ENCODE measurements at regions not wholly inside any gene's neighbourhood (a gene's known extent, or its start where the extent isn't known, plus 50 kb on each side); places are given as distances from the start of the nearest gene placed in this dataset.

DNA sequence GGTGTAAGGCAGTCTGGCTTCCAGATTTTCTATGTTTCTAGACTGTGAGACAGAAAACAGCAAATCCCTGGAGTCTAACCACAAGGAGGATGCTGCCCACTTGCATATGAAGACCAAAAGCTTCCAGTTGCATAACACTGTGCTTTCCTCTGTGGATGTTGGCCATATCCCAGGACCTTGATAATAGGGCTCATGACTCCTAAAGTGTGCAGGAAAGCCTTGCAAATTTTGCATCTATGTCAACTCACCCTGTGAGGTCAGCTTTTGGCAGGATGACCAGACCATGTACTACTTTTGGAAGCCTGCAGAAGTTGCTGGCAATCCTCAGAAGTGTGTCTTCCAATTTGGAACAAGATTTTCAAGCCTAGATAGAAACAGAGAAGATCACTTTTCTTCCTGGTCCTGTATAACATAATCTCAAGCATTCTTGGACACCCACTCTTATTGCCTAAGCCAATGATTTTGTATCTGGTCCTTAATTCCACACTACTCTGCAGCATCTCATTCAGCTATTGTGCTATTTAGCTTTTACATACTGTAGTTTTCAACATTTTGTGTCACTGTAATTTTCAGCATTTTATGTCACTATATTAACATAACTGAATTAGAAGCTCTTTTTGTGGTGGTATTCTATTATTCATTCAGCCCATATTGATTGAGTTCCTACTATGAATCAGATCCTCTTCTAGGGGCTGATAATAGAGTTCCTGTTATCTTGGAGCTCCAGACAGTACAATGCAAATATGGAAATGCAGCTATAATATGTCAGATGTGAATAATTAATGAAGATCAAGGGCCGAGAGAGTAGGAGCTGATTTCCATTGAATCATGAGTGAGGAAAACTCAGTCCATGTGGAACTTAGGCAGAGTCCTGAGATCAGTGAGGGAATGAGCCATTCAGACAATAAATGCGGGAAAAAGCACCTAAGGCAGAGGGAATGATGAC is 85.3 kb upstream of the RAB27B start:
- no peaks in the 10 kb centered on the region for H3K4me1 ChIP-seq
- H3K9me3 ChIP-seq: no peaks in the 10 kb centered on the region
- no peaks in the 10 kb centered on the region for H3K27me3 ChIP-seq
- H3K27ac ChIP-seq: no peak overlapping the region
- 74 to 76% methylated on average over 2 of the region's 2 CpGs for WGBS, 2 donors
- intact Hi-C loops (cut with DNase I; ENCODE audit: low total_unique reads): no loop called here
- no peaks in the 10 kb centered on the region for H3K36me3 ChIP-seq (ENCODE audit: low read depth, missing control alignments)
- TF ChIP-seq POLR2A (IDR thresholded peaks at IDR 0.05): no peak
- TF ChIP-seq, protein P1, sequence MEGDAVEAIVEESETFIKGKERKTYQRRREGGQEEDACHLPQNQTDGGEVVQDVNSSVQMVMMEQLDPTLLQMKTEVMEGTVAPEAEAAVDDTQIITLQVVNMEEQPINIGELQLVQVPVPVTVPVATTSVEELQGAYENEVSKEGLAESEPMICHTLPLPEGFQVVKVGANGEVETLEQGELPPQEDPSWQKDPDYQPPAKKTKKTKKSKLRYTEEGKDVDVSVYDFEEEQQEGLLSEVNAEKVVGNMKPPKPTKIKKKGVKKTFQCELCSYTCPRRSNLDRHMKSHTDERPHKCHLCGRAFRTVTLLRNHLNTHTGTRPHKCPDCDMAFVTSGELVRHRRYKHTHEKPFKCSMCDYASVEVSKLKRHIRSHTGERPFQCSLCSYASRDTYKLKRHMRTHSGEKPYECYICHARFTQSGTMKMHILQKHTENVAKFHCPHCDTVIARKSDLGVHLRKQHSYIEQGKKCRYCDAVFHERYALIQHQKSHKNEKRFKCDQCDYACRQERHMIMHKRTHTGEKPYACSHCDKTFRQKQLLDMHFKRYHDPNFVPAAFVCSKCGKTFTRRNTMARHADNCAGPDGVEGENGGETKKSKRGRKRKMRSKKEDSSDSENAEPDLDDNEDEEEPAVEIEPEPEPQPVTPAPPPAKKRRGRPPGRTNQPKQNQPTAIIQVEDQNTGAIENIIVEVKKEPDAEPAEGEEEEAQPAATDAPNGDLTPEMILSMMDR (IDR thresholded peaks at IDR 0.05): no peak
- peak; percentile 62 for DNase-seq
- H3K4me3 ChIP-seq: no peak overlapping the region

DNA sequence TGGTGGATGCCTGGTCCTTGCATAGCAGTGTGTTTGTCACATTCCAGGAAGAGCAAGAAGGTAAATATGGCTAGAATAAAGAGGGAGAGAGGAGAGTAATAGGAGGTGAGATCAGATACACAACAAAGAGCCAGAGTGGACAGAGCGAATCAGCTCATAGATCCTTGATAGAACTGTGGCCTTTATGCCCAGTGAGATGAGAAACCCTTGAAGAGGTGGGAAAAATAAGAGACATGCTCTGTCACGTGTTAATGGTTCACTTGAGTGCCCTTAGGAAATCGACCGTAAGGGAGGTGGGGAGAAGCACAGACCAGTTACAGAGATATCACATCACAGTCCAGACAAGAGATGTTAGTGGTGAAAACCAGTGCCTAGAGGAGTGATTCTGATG is 84.7 kb upstream of the RAB27B start:
- Histone ChIP-seq H3K9me3 (no peaks in the 10 kb centered on the region), H3K27ac (no peak overlapping the region), H3K36me3 (ENCODE audit: low read depth, missing control alignments) (no peaks in the 10 kb centered on the region), H3K27me3 (no peaks in the 10 kb centered on the region), H3K4me1 (no peaks in the 10 kb centered on the region), H3K4me3 (no peak overlapping the region)
- intact Hi-C loops (cut with DNase I; ENCODE audit: low total_unique reads): no loop called here
- no peak for DNase-seq
- TF ChIP-seq, protein P1 (IDR thresholded peaks at IDR 0.05): no peak
- TF ChIP-seq POLR2A (IDR thresholded peaks at IDR 0.05): no peak
- 85 to 86% methylated on average over 4 of the region's 4 CpGs for WGBS, 2 donors

DNA sequence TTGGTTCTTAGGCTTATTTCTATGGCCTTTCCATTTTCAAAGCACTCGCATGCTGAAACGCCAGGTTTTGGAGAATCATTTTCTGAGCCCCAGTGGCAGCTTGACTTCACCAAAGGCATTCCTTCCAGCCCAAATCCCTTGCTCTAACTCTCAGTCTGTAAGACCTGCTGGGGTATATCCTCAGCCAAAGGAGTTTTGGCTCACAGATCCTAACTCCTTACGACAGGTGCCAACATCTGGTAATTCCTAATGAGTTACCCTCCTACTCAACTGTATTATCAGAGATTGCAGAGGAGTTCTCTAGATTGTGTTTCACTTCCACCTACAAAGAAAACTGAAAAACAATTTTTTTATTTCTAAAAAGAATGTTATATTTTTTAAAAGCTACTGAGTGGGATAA is 79.0 kb upstream of the RAB27B start:
- Histone ChIP-seq H3K9me3 (no peaks in the 10 kb centered on the region), H3K4me1 (no peaks in the 10 kb centered on the region), H3K4me3 (no peak overlapping the region), H3K27me3 (no peaks in the 10 kb centered on the region), H3K27ac (no peak overlapping the region), H3K36me3 (ENCODE audit: low read depth, missing control alignments) (no peaks in the 10 kb centered on the region)
- intact Hi-C loops (cut with DNase I; ENCODE audit: low total_unique reads): no loop called here
- 51 to 53% methylated on average over 3 of the region's 3 CpGs for WGBS, 2 donors
- TF ChIP-seq, protein P1 (IDR thresholded peaks at IDR 0.05): no peak
- no peak for DNase-seq

DNA sequence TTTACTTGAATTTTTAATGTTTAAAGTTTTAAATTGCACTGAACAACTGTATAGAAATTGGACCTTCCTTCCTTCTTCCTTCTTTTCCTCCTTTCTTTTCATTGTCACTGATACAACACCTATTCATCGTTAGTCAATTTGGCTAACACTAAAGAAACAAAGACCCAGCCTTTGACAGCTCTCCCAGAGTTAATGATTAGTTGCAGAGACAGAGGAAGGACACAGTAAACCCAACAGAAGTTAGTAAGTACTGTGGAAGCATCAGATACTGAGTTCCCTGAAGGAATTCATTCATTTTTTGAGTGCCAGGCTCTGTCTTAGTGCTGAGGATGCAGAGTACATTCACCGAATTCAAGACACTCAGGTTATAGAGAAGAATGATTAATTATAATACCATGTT is 77.9 kb upstream of the RAB27B start:
- Histone ChIP-seq H3K27me3 (no peaks in the 10 kb centered on the region), H3K27ac (no peak overlapping the region), H3K36me3 (ENCODE audit: low read depth, missing control alignments) (no peaks in the 10 kb centered on the region), H3K4me3 (no peak overlapping the region), H3K9me3 (no peaks in the 10 kb centered on the region), H3K4me1 (no peaks in the 10 kb centered on the region)
- intact Hi-C loops (cut with DNase I; ENCODE audit: low total_unique reads): no loop called here
- no peak for DNase-seq
- WGBS, 2 donors: 74 to 84% methylated on average over 2 of the region's 2 CpGs
- TF ChIP-seq POLR2A (IDR thresholded peaks at IDR 0.05): no peak

DNA sequence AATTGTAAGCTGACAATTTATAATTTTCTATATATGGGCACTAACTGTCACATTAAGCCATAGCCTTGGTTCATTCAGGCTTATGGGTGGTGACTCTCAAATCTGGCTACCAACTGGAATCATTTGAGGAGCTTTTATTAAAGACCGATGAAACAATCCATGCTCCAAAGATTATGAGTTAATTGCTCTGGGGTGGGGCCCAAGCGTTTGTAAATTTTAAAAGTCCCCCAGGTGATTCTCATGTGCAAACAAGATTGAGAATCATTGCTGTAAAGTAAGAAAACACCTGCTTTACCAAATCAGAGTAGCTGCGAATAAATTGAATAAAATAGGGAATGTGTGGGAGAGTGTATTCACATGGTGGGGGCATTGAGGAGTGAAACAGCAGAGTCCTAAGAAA is 76.1 kb upstream of the RAB27B start:
- H3K27me3 ChIP-seq: no peaks in the 10 kb centered on the region
- no peaks in the 10 kb centered on the region for H3K36me3 ChIP-seq (ENCODE audit: low read depth, missing control alignments)
- DNase-seq: no peak
- intact Hi-C loops (cut with DNase I; ENCODE audit: low total_unique reads): no loop called here
- H3K4me3 ChIP-seq: no peak overlapping the region
- TF ChIP-seq, protein P1 (IDR thresholded peaks at IDR 0.05): no peak
- no peak for TF ChIP-seq POLR2A (IDR thresholded peaks at IDR 0.05)
- no peaks in the 10 kb centered on the region for H3K9me3 ChIP-seq
- H3K4me1 ChIP-seq: no peaks in the 10 kb centered on the region
- WGBS, 2 donors: 91 to 97% methylated on average over 3 of the region's 3 CpGs
- H3K27ac ChIP-seq: no peak overlapping the region

Measured in testis (tissue), 2 donors.